ENCODE measurements at regions not wholly inside any gene's neighbourhood (a gene's known extent, or its start where the extent isn't known, plus 50 kb on each side); places are given as distances from the start of the nearest gene placed in this dataset.
"Not testable (repeated sequence)": the region's sequence is repeated elsewhere in the genome, so short reads cannot be mapped to it uniquely, and the experiment has no call there.

GRCh38 chr4:71081192-71081591 lies 87.7 kb downstream of the DCK start:
- ATAC-seq (ENCODE audit: low FRiP score), result no peak

DNA sequence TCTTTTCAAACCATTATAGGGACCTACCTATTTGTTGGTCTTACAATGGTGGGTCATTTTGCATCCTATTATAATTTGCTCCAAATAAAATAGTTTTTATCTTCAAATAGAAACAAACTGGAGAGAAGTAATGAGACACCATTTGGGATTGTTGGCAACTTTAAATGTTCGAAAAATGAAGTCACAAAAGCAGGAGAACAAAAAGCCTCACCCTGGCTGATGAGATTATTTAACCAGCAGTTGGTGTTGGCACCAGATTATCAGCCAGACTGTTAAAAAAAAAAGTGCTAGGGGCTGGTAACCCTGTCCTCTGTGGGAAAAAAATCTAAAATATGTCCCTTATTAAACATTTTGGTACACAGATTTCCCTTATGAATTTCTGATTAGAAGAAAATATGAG lies 100.3 kb downstream of the DCK start:
- TF ChIP-seq, protein P1, sequence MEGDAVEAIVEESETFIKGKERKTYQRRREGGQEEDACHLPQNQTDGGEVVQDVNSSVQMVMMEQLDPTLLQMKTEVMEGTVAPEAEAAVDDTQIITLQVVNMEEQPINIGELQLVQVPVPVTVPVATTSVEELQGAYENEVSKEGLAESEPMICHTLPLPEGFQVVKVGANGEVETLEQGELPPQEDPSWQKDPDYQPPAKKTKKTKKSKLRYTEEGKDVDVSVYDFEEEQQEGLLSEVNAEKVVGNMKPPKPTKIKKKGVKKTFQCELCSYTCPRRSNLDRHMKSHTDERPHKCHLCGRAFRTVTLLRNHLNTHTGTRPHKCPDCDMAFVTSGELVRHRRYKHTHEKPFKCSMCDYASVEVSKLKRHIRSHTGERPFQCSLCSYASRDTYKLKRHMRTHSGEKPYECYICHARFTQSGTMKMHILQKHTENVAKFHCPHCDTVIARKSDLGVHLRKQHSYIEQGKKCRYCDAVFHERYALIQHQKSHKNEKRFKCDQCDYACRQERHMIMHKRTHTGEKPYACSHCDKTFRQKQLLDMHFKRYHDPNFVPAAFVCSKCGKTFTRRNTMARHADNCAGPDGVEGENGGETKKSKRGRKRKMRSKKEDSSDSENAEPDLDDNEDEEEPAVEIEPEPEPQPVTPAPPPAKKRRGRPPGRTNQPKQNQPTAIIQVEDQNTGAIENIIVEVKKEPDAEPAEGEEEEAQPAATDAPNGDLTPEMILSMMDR (IDR thresholded peaks at IDR 0.05), result no peak
- ATAC-seq (ENCODE audit: low FRiP score), result no peak
- DNase-seq (ENCODE audit: low spot score), result no peak

More at GRCh38 chr4:71081192-71081591, 87.7 kb downstream of the DCK start:
- no peak for DNase-seq (ENCODE audit: low spot score)
- TF ChIP-seq, protein P1 (IDR thresholded peaks at IDR 0.05), result no peak

- ATAC-seq (ENCODE audit: low FRiP score), result no peak
- TF ChIP-seq, protein P1 (IDR thresholded peaks at IDR 0.05), result no peak
- DNase-seq (ENCODE audit: low spot score), result no peak
These were observed 100.8 kb downstream of the DCK start for GRCh38 chr4:71094201-71094600.

DNA sequence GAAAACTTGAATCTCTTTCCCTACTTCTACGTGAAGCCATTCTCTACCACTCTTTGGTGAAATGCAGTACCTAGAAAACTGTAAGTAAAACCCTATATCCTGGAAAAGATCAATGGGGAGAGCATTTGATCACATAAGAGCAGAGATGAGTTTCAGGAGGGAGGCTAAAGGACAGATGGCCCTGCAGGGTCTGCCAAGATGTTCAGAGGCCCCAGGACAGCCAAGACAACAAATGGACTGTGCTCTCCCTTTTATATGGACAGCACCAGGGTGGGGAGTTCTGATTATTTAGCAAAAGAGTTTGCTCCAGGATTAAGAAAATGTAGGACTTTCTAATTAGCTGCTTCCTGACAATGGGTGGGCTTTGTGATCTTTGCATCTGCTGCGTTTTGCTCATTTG lies 101.7 kb downstream of the DCK start:
- TF ChIP-seq, protein P1 (IDR thresholded peaks at IDR 0.05), result no peak
- DNase-seq (ENCODE audit: low spot score) (no peak), ATAC-seq (ENCODE audit: low FRiP score) (no peak)

DNA sequence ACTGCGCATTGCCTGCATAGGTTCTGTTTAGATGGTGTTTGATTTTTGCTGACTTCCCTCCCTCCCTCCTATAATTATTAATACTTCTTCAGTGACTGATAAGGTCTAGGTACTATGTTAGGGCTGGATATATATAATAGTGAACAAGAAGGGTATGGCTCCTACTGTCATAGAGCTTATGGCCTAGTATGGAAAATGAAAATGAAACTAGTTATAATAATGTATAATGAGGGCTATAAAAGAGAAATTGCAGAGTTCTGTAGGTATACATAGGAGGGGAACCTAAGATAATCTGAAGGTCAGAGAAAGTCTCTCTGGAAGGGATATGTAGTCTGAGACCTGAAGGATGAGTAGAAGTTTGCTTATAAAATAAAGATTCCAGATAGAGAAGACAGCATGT lies 102.1 kb downstream of the DCK start:
- TF ChIP-seq, protein P1 (IDR thresholded peaks at IDR 0.05), result no peak
- ATAC-seq (ENCODE audit: low FRiP score), result no peak
- no peak for DNase-seq (ENCODE audit: low spot score)

- no peak for ATAC-seq (ENCODE audit: low FRiP score)
- TF ChIP-seq, protein P1 (IDR thresholded peaks at IDR 0.05), result no peak
- no peak for DNase-seq (ENCODE audit: low spot score)
These were observed 114.3 kb downstream of the DCK start for GRCh38 chr4:71107726-71108125.

DNA sequence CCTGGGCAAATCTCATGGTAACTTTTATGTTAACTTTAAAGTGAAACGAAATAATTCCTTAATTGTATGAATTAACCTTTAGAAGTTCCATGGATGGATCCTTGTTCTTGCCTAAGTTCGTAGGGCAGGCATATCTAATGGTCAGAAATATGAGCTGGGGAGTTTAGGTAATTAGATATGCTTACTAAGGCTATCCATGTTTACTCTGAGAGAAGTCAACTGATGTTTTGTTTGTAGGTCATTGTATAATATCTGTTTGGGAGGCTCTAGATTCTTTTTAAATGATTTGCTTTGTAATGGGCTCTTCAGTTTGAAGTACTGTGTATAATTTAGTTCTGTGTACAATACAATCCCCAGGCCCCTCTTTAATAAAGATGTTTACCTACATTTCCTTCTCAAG lies 117.0 kb downstream of the DCK start:
- TF ChIP-seq, protein P1 (IDR thresholded peaks at IDR 0.05), result no peak
- no peak for DNase-seq (ENCODE audit: low spot score)

GRCh38 chr4:71111133-71111532 lies 117.7 kb downstream of the DCK start:
- not testable (repeated sequence) for DNase-seq (ENCODE audit: low spot score)

More for the DNA sequence above, 117.0 kb downstream of the DCK start:
- no peak for ATAC-seq (ENCODE audit: low FRiP score)

More at GRCh38 chr4:71111133-71111532, 117.7 kb downstream of the DCK start:
- not testable (repeated sequence) for ATAC-seq (ENCODE audit: low FRiP score)

Data from omental fat pad (tissue), 3 donors.